OCI-LY7 (cell line): ENCODE measurements at regions not wholly inside any gene's neighbourhood (a gene's known extent, or its start where the extent isn't known, plus 50 kb on each side); places are given as distances from the start of the nearest gene placed in this dataset.

Experiments used
- EZH2phosphoT487 ChIP-seq: fragments of 200-600 bp; sonication (generic); IDR thresholded peaks from 2 replicates; pipeline ENCODE4 v1.6.1; 2018; ENCODE audit warnings: low read depth, borderline replicate concordance, mild to moderate bottlenecking, mixed run types, antibody characterized with exemption, low read length, moderate library complexity, mixed read lengths
- TF ChIP-seq, protein P1 (sequence below): fragments of 200-600 bp; sonication (generic); conservative IDR thresholded peaks from 2 replicates; pipeline ENCODE4 v1.5.1; 2014; ENCODE audit warnings: mild to moderate bottlenecking, antibody characterized with exemption, low read length, moderate library complexity, mixed read lengths

DNA sequence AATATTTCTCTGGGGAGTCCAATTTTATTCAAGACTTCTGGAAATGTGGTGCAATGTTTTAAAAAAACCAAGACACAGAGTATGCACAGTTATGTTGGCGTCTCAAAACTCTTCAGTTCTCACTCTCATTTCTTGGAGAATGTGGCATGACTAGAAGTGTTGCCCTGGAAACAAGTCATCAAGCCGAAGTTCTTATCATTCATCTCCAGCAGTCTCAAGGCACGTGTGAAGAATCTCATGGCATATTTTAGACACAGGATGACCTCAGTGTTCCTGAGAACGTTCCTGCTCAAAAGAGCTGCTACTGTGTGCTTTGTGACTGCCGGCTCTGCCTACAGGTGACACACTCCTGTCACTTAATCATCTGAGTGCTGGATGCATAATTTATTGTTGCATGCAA is 147.4 kb upstream of the IRX4 start:
- TF ChIP-seq, protein P1, sequence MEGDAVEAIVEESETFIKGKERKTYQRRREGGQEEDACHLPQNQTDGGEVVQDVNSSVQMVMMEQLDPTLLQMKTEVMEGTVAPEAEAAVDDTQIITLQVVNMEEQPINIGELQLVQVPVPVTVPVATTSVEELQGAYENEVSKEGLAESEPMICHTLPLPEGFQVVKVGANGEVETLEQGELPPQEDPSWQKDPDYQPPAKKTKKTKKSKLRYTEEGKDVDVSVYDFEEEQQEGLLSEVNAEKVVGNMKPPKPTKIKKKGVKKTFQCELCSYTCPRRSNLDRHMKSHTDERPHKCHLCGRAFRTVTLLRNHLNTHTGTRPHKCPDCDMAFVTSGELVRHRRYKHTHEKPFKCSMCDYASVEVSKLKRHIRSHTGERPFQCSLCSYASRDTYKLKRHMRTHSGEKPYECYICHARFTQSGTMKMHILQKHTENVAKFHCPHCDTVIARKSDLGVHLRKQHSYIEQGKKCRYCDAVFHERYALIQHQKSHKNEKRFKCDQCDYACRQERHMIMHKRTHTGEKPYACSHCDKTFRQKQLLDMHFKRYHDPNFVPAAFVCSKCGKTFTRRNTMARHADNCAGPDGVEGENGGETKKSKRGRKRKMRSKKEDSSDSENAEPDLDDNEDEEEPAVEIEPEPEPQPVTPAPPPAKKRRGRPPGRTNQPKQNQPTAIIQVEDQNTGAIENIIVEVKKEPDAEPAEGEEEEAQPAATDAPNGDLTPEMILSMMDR = no peak
- no peak for TF ChIP-seq EZH2phosphoT487
